HUES6 (cell line): ENCODE measurements at regions not wholly inside any gene's neighbourhood (a gene's known extent, or its start where the extent isn't known, plus 50 kb on each side); places are given as distances from the start of the nearest gene placed in this dataset.
"Not testable (repeated sequence)": the region's sequence is repeated elsewhere in the genome, so short reads cannot be mapped to it uniquely, and the experiment has no call there.

Source experiments
- H3K27ac ChIP-seq: 2 replicates; pipeline ENCODE4 v1.7.0; 2013; ENCODE audit warnings: low read depth, mild to moderate bottlenecking, low read length, inconsistent platforms
- H3K27me3 ChIP-seq: 2 replicates; pipeline ENCODE4 v1.6.1; 2013; ENCODE audit warnings: low read length; ENCODE audit not compliant: control insufficient read depth, insufficient read depth
- H3K36me3 ChIP-seq: 2 replicates; pipeline ENCODE4 v1.6.1; 2013; ENCODE audit warnings: low read length; ENCODE audit not compliant: control insufficient read depth, insufficient read depth
- H3K4me1 ChIP-seq: 2 replicates; pipeline ENCODE4 v1.6.1; 2013; ENCODE audit warnings: low read length; ENCODE audit not compliant: control insufficient read depth, insufficient read depth
- H3K4me3 ChIP-seq: 2 replicates; pipeline ENCODE4 v1.5.1; 2013; ENCODE audit warnings: low read depth, low read length
- H3K9ac ChIP-seq: one replicate; pipeline ENCODE4 v1.6.1; 2013; ENCODE audit warnings: mild to moderate bottlenecking, low read length
- H3K9me3 ChIP-seq: 2 replicates; pipeline ENCODE4 v1.6.1; 2013; ENCODE audit warnings: low read depth, low read length; ENCODE audit not compliant: control insufficient read depth, insufficient read depth

- Histone ChIP-seq H3K4me1 (no peaks in the 10 kb centered on the region), H3K27me3 (no peaks in the 10 kb centered on the region), H3K9me3 (peaks cover 42% of the 10 kb centered on the region; the same call in 1 of the 2 replicates), H3K9ac (no peak overlapping the region), H3K27ac (no peak overlapping the region), H3K36me3 (no peaks in the 10 kb centered on the region), H3K4me3 (no peak overlapping the region)
Measured at GRCh38 chr14:18656627-18657026, 55.7 kb downstream of the OR11H12 start.

DNA sequence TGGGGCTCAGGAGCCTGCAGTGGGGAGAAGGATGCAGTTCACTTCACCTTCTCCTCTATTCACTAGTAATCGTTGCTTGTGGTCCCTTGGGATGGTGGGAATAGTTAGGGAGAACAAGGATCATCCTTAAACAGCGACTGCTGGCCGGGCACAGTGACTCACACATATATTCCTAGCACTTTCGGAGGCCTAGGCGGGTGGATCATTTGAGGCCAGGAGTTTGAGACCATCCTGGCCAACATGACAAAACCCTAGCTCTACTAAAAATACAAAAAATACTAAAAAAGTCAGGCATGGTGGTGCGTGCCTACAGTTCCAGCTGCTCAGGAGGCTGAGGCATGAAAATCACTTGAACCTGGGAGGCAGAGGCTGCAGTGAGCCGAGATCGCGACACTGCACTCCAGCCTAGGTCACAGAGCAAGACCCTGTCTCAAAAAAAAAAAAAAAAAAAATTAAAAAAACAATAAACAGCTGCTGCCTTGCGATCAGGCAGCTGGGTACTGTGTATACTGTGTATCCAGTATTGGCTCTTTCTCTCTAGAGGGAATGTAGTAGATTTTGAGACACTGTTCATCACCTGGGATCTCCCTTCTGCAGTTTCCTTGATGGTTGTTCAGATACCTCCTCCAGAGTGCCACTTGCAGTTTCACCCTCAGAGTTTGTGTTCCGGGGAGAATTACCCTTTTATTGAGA, 59.1 kb downstream of the OR11H12 start:
- peaks cover 49% of the 10 kb centered on the region; the same call in 1 of the 2 replicates for H3K9me3 ChIP-seq
- H3K27ac ChIP-seq, H3K9ac ChIP-seq: not testable (repeated sequence)

DNA sequence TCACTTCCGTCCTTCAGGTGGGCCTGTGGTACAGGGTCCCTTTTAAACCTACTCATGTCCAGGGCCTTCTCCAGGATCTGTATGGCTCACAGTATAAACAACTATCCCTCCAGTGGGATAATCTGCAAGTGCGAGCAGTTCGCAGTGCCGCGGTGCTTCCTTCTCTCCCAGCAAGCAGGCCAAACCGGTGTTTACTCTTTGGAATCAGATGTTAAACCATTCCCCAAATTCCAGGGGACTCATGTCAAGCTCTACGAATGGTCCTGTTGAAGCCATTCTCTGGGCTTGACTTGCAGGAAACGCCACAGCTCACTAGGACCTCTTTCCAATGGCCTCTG, 59.6 kb downstream of the OR11H12 start:
- no peaks in the 10 kb centered on the region for H3K36me3 ChIP-seq
- H3K9ac ChIP-seq, result no peak overlapping the region
- H3K4me1 ChIP-seq, result no peaks in the 10 kb centered on the region
- H3K27me3 ChIP-seq, result no peaks in the 10 kb centered on the region
- H3K27ac ChIP-seq, result no peak overlapping the region
- peaks cover 49% of the 10 kb centered on the region; the same call in 1 of the 2 replicates for H3K9me3 ChIP-seq
- no peak overlapping the region for H3K4me3 ChIP-seq

More for the DNA sequence above, 59.1 kb downstream of the OR11H12 start:
- not testable (repeated sequence) for H3K4me1 ChIP-seq, H3K36me3 ChIP-seq, H3K4me3 ChIP-seq, H3K27me3 ChIP-seq

DNA sequence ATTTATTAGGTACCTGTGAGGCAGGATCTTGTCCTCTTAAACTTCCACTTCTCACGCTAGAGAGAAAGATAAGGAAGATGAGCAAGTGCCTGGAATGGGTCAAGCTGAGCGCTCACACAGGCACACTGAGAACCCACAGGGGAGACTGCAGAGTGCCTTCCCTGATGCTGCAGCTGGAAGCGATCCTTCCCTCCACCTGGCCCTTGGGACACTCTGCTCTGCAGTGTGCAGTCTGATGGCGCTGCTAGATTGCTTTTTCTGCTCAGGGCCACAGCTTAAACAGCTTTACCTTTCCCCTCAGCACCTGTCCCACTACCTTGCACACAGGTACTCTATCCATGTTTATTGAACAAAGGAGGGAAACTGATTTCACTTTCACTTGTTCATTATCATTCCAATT, 66.9 kb downstream of the OR11H12 start:
- H3K4me1 ChIP-seq, H3K27me3 ChIP-seq, H3K4me3 ChIP-seq: not testable (repeated sequence)

DNA sequence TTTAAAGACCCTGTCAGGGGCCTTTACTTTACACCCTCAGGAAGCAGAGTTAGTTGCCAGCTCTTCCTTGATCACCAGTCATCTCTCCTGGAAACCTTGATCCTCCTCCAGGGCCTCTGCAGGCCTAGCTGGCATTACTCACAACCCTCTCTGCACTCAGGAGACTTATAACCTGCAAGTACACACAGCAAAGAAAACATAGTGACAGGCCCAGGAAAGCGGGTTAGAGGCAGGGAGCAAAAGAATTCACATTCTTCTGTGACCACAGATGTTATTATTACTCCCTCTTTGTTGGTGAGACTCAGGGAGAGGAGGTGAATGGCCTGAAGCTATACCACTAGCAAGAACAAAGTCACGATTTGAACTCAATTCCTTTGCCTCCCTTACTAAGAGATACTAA, 87.4 kb downstream of the OR11H12 start:
- Histone ChIP-seq H3K27ac (no peak overlapping the region), H3K4me3 (no peak overlapping the region), H3K36me3 (no peaks in the 10 kb centered on the region), H3K27me3 (peaks cover 3% of the 10 kb centered on the region; the same call in 1 of the 2 replicates), H3K9me3 (peaks cover 73% of the 10 kb centered on the region; the same call in 1 of the 2 replicates), H3K4me1 (no peaks in the 10 kb centered on the region), H3K9ac (no peak overlapping the region)

More for the DNA sequence above, 66.9 kb downstream of the OR11H12 start:
- peaks cover 16% of the 10 kb centered on the region; the same call in 1 of the 2 replicates for H3K9me3 ChIP-seq
- H3K27ac ChIP-seq, H3K36me3 ChIP-seq, H3K9ac ChIP-seq: not testable (repeated sequence)
